ENCODE measurements at regions not wholly inside any gene's neighbourhood (a gene's known extent, or its start where the extent isn't known, plus 50 kb on each side); places are given as distances from the start of the nearest gene placed in this dataset.
A peak's percentile ranks its signal among the peaks of the same experiment; 100 is the strongest.

- TF ChIP-seq NPAS2 (CRISPR knock-in tag; IDR thresholded peaks at IDR 0.05; ENCODE audit: borderline replicate concordance) = no peak
Observed at GRCh38 chr13:33345842-33346241, 60.3 kb upstream of the STARD13 start (continued).

GRCh38 chr13:33347861-33348260 is 62.3 kb upstream of the STARD13 start:
- H3K4me1 ChIP-seq = 0 out of 3 replicates have a peak, but pooled peaks cover 7% of the 10 kb centered on the region
- WGBS (ENCODE audit: missing lambda C conversion rate) = 89% methylated on average over 4 of the region's 4 CpGs
- H3K27ac ChIP-seq = no peak overlapping the region
- H3K9me3 ChIP-seq = no peaks in the 10 kb centered on the region
- no peak overlapping the region for H3K4me2 ChIP-seq
- no peak for ATAC-seq
- DNase-seq (ENCODE audit: low read depth in 1 of 2, low spot score in 1 of 2) = no peak
- H3K4me3 ChIP-seq = no peak overlapping the region
- CTCF ChIA-PET = interaction anchor here (1.2 kb wide), 1 partner anchor 22 kb away, joined by 7 read pairs; no protein-coding TSS in a partner anchor
- no peak for FAIRE-seq
- POLR2A ChIA-PET = no interaction called here
- TF ChIP-seq RCOR1 (IDR thresholded peaks at IDR 0.05; ENCODE audit: low read depth, low read length) (no peak), CEBPB (IDR thresholded peaks at IDR 0.05) (no peak)

GRCh38 chr13:33348366-33348765 is 62.8 kb upstream of the STARD13 start:
- FAIRE-seq = no peak
- 92% methylated on average over 2 of the region's 2 CpGs for WGBS (ENCODE audit: missing lambda C conversion rate)
- TF ChIP-seq ZSCAN20 (CRISPR knock-in tag; IDR thresholded peaks at IDR 0.05) (no peak), RCOR1 (IDR thresholded peaks at IDR 0.05; ENCODE audit: low read depth, low read length) (no peak), NR3C1 (IDR thresholded peaks at IDR 0.05) (no peak), RFX5 (IDR thresholded peaks at IDR 0.05) (no peak), GATA3 (IDR thresholded peaks at IDR 0.05; ENCODE audit: borderline replicate concordance) (no peak), ZC3H11A (IDR thresholded peaks at IDR 0.05) (no peak), POLR2A (IDR thresholded peaks at IDR 0.05; ENCODE audit: low read length) (no peak), NFE2L2 (conservative IDR thresholded peaks at IDR 0.05; ENCODE audit: low read length) (no peak), USF2 (IDR thresholded peaks at IDR 0.05) (no peak), ZFP36 (IDR thresholded peaks at IDR 0.05; ENCODE audit: borderline replicate concordance, partially characterized antibody) (no peak), JUN (IDR thresholded peaks at IDR 0.05) (no peak), POLR2AphosphoS2 (conservative IDR thresholded peaks at IDR 0.05; ENCODE audit: low read length) (no peak), HES2 (IDR thresholded peaks at IDR 0.05) (no peak), BHLHE40 (IDR thresholded peaks at IDR 0.05; ENCODE audit: low read depth, low read length) (no peak), HEYL (CRISPR knock-in tag; IDR thresholded peaks at IDR 0.05) (no peak), SREBF2 (IDR thresholded peaks at IDR 0.05) (no peak), HOXA7 (CRISPR knock-in tag; IDR thresholded peaks at IDR 0.05) (no peak), NPAS2 (CRISPR knock-in tag; IDR thresholded peaks at IDR 0.05; ENCODE audit: borderline replicate concordance) (no peak), CEBPB (IDR thresholded peaks at IDR 0.05) (no peak), FOSL2 (IDR thresholded peaks at IDR 0.05) (no peak), FOSL2 (CRISPR knock-in tag; IDR thresholded peaks at IDR 0.05) (no peak)
- Histone ChIP-seq H3K4me3 (no peak overlapping the region), H3K4me2 (no peak overlapping the region), H3K27ac (no peak overlapping the region), H3K9me3 (no peaks in the 10 kb centered on the region), H3K4me1 (0 out of 3 replicates have a peak, but pooled peaks cover 7% of the 10 kb centered on the region)
- ChIA-PET POLR2A (no interaction called here), CTCF (interaction anchor here (1.2 kb wide), 1 partner anchor 23 kb away, joined by 7 read pairs; no protein-coding TSS in a partner anchor)
- no peak for DNase-seq (ENCODE audit: low read depth in 1 of 2, low spot score in 1 of 2)
- ATAC-seq = no peak

- Histone ChIP-seq H3K4me2 (peak overlapping the region; percentile 91), H3K9me3 (no peaks in the 10 kb centered on the region), H3K4me3 (peak overlapping the region; percentile 81), H3K27ac (peak overlapping the region; percentile 68 to 84; a peak in 4 of 6 replicates), H3K4me1 (0 out of 3 replicates have a peak, but pooled peaks cover 7% of the 10 kb centered on the region)
- FAIRE-seq = no peak
- TF ChIP-seq HOXB5 (CRISPR knock-in tag; IDR thresholded peaks at IDR 0.05) = no peak
- ChIA-PET POLR2A (no interaction called here), CTCF (no interaction called here)
- no peak for DNase-seq (ENCODE audit: low read depth in 1 of 2, low spot score in 1 of 2)
- peak; percentile 57 to 60 for ATAC-seq
- WGBS (ENCODE audit: missing lambda C conversion rate) = 87% methylated on average over 13 of the region's 21 CpGs
Observed at GRCh38 chr13:33349288-33349985, 63.9 kb upstream of the STARD13 start.
